Activated T-helper 1 cell treated with anti-CD3 and anti-CD28 coated beads, Interleukin-12 subunit alpha, Interleukin-12 subunit beta, Interleukin-2, Interleukin-4 antibody, amounts not matched to agents 30 ng/mL and 10 ng/mL and 1 ng/mL, durations not matched to agents 14 hours and 24 hours and 36 hours (primary cell): ENCODE measurements at regions not wholly inside any gene's neighbourhood (a gene's known extent, or its start where the extent isn't known, plus 50 kb on each side); places are given as distances from the start of the nearest gene placed in this dataset.

Experiments used
- DNase-seq: peaks from one replicate; pipeline ENCODE4 v3.0.0; 2021; ENCODE audit warnings: low spot score
- H3K27ac Mint-ChIP-seq: one replicate; pipeline ENCODE4 v1.8.0; 2021; ENCODE audit warnings: mild to moderate bottlenecking, mixed read lengths
- H3K27me3 Mint-ChIP-seq: one replicate; pipeline ENCODE4 v1.8.0; 2022; ENCODE audit warnings: mild to moderate bottlenecking, moderate library complexity, mixed read lengths; ENCODE audit not compliant: insufficient read depth
- H3K36me3 Mint-ChIP-seq: one replicate; pipeline ENCODE4 v1.8.0; 2021; ENCODE audit warnings: low read depth, mixed read lengths
- H3K4me1 Mint-ChIP-seq: one replicate; pipeline ENCODE4 v1.8.0; 2021; ENCODE audit warnings: low read depth, mixed read lengths
- H3K4me3 Mint-ChIP-seq: one replicate; pipeline ENCODE4 v1.8.0; 2021; ENCODE audit warnings: mild to moderate bottlenecking, moderate library complexity, mixed read lengths
- H3K9me3 Mint-ChIP-seq: one replicate; pipeline ENCODE4 v1.8.0; 2021; ENCODE audit warnings: mixed read lengths
- intact Hi-C: fragments of 100-400 bp; cut with micrococcal nuclease; formaldehyde crosslinking; loops from one replicate; pipeline ENCODE4 v1.15.1; 2024

- no peak overlapping the region for H3K27ac Mint-ChIP-seq
- peaks cover 2% of the 10 kb centered on the region for H3K36me3 Mint-ChIP-seq
- H3K4me3 Mint-ChIP-seq: no peak overlapping the region
- H3K4me1 Mint-ChIP-seq: peaks cover 16% of the 10 kb centered on the region
- no peak for DNase-seq
- peaks cover 1% of the 10 kb centered on the region for H3K27me3 Mint-ChIP-seq
- intact Hi-C loops: no loop called here
- no peaks in the 10 kb centered on the region for H3K9me3 Mint-ChIP-seq
Observed at GRCh38 chr6:143621876-143622605, 55.7 kb upstream of the PHACTR2 start.

- peaks cover 1% of the 10 kb centered on the region for H3K27me3 Mint-ChIP-seq
- peaks cover 2% of the 10 kb centered on the region for H3K36me3 Mint-ChIP-seq
- H3K9me3 Mint-ChIP-seq: no peaks in the 10 kb centered on the region
- DNase-seq: no peak
- intact Hi-C loops: no loop called here
- no peak overlapping the region for H3K4me3 Mint-ChIP-seq
- no peak overlapping the region for H3K27ac Mint-ChIP-seq
- H3K4me1 Mint-ChIP-seq: peaks cover 21% of the 10 kb centered on the region
Observed at GRCh38 chr6:143621159-143621873, 56.4 kb upstream of the PHACTR2 start.

- Mint-ChIP-seq H3K27ac (no peak overlapping the region), H3K9me3 (no peaks in the 10 kb centered on the region), H3K4me1 (peaks cover 23% of the 10 kb centered on the region), H3K4me3 (no peak overlapping the region), H3K27me3 (peaks cover 1% of the 10 kb centered on the region), H3K36me3 (peaks cover 2% of the 10 kb centered on the region)
- DNase-seq: no peak
- intact Hi-C loops: no loop called here
Observed at GRCh38 chr6:143620447-143620846, 57.3 kb upstream of the PHACTR2 start.

- Mint-ChIP-seq H3K4me3 (no peak overlapping the region), H3K36me3 (peaks cover 5% of the 10 kb centered on the region), H3K27ac (no peak overlapping the region), H3K4me1 (peaks cover 26% of the 10 kb centered on the region), H3K27me3 (peaks cover 1% of the 10 kb centered on the region), H3K9me3 (no peaks in the 10 kb centered on the region)
- no peak for DNase-seq
- intact Hi-C loops: no loop called here
Observed at GRCh38 chr6:143619824-143620401, 57.9 kb upstream of the PHACTR2 start.

- H3K36me3 Mint-ChIP-seq: peaks cover 7% of the 10 kb centered on the region
- H3K4me1 Mint-ChIP-seq: peaks cover 35% of the 10 kb centered on the region
- no peak for DNase-seq
- H3K27me3 Mint-ChIP-seq: peaks cover 1% of the 10 kb centered on the region
- intact Hi-C loops: loop anchor here (1.0 kb wide), 1 partner anchor 31 kb away; no protein-coding TSS in a partner anchor
- H3K9me3 Mint-ChIP-seq: no peaks in the 10 kb centered on the region
- no peak overlapping the region for H3K27ac Mint-ChIP-seq
- no peak overlapping the region for H3K4me3 Mint-ChIP-seq
Observed at GRCh38 chr6:143616741-143617140, 61.0 kb upstream of the PHACTR2 start.

GRCh38 chr6:143615785-143616184 lies 62.0 kb upstream of the PHACTR2 start:
- Mint-ChIP-seq H3K4me1 (peaks cover 41% of the 10 kb centered on the region), H3K36me3 (peaks cover 7% of the 10 kb centered on the region), H3K4me3 (no peak overlapping the region), H3K27ac (no peak overlapping the region), H3K27me3 (peaks cover 1% of the 10 kb centered on the region), H3K9me3 (no peaks in the 10 kb centered on the region)
- intact Hi-C loops: loop anchor here (1.0 kb wide), 2 partner anchors 14 to 32 kb away; no protein-coding TSS in a partner anchor
- DNase-seq: no peak

GRCh38 chr6:143614235-143614634 lies 63.5 kb upstream of the PHACTR2 start:
- Mint-ChIP-seq H3K27me3 (peaks cover 1% of the 10 kb centered on the region), H3K9me3 (no peaks in the 10 kb centered on the region), H3K4me3 (no peak overlapping the region), H3K27ac (no peak overlapping the region), H3K4me1 (peaks cover 41% of the 10 kb centered on the region), H3K36me3 (peaks cover 7% of the 10 kb centered on the region)
- intact Hi-C loops: no loop called here
- no peak for DNase-seq

- intact Hi-C loops: no loop called here
- no peaks in the 10 kb centered on the region for H3K9me3 Mint-ChIP-seq
- no peak for DNase-seq
- H3K27ac Mint-ChIP-seq: no peak overlapping the region
- peaks cover 6% of the 10 kb centered on the region for H3K36me3 Mint-ChIP-seq
- no peak overlapping the region for H3K4me3 Mint-ChIP-seq
- H3K27me3 Mint-ChIP-seq: no peaks in the 10 kb centered on the region
- peaks cover 41% of the 10 kb centered on the region for H3K4me1 Mint-ChIP-seq
Observed at GRCh38 chr6:143613749-143614148, 64.0 kb upstream of the PHACTR2 start.

GRCh38 chr6:143612186-143612585 lies 65.6 kb upstream of the PHACTR2 start:
- Mint-ChIP-seq H3K27ac (no peak overlapping the region), H3K4me1 (peaks cover 41% of the 10 kb centered on the region), H3K27me3 (no peaks in the 10 kb centered on the region), H3K4me3 (no peak overlapping the region), H3K36me3 (peaks cover 5% of the 10 kb centered on the region), H3K9me3 (no peaks in the 10 kb centered on the region)
- no peak for DNase-seq
- intact Hi-C loops: no loop called here

GRCh38 chr6:143611580-143611979 lies 66.2 kb upstream of the PHACTR2 start:
- intact Hi-C loops: no loop called here
- Mint-ChIP-seq H3K36me3 (peaks cover 5% of the 10 kb centered on the region), H3K27ac (no peak overlapping the region)

GRCh38 chr6:143609972-143610371 lies 67.8 kb upstream of the PHACTR2 start:
- intact Hi-C loops: no loop called here
- no peak for DNase-seq
- no peak overlapping the region for H3K4me3 Mint-ChIP-seq
- H3K9me3 Mint-ChIP-seq: no peaks in the 10 kb centered on the region
- H3K36me3 Mint-ChIP-seq: peaks cover 2% of the 10 kb centered on the region
- no peaks in the 10 kb centered on the region for H3K27me3 Mint-ChIP-seq
- H3K27ac Mint-ChIP-seq: no peak overlapping the region
- H3K4me1 Mint-ChIP-seq: peaks cover 26% of the 10 kb centered on the region

More at GRCh38 chr6:143611580-143611979, 66.2 kb upstream of the PHACTR2 start:
- H3K27me3 Mint-ChIP-seq: no peaks in the 10 kb centered on the region
- DNase-seq: no peak
- peaks cover 39% of the 10 kb centered on the region for H3K4me1 Mint-ChIP-seq
- H3K9me3 Mint-ChIP-seq: no peaks in the 10 kb centered on the region
- no peak overlapping the region for H3K4me3 Mint-ChIP-seq

- Mint-ChIP-seq H3K4me1 (peaks cover 21% of the 10 kb centered on the region), H3K36me3 (peaks cover 1% of the 10 kb centered on the region), H3K9me3 (no peaks in the 10 kb centered on the region), H3K4me3 (no peak overlapping the region), H3K27ac (no peak overlapping the region), H3K27me3 (no peaks in the 10 kb centered on the region)
- intact Hi-C loops: no loop called here
- DNase-seq: no peak
Observed at GRCh38 chr6:143609501-143609900, 68.3 kb upstream of the PHACTR2 start.

GRCh38 chr6:143608906-143609305 lies 68.9 kb upstream of the PHACTR2 start:
- intact Hi-C loops: no loop called here
- no peak overlapping the region for H3K4me3 Mint-ChIP-seq
- no peaks in the 10 kb centered on the region for H3K9me3 Mint-ChIP-seq
- H3K27ac Mint-ChIP-seq: no peak overlapping the region
- no peak for DNase-seq
- no peaks in the 10 kb centered on the region for H3K27me3 Mint-ChIP-seq
- H3K36me3 Mint-ChIP-seq: no peaks in the 10 kb centered on the region
- H3K4me1 Mint-ChIP-seq: peaks cover 17% of the 10 kb centered on the region
